ENCODE measurements at regions not wholly inside any gene's neighbourhood (a gene's known extent, or its start where the extent isn't known, plus 50 kb on each side); places are given as distances from the start of the nearest gene placed in this dataset.

- H3K36me3 Mint-ChIP-seq (ENCODE audit: low read depth) = no peaks in the 10 kb centered on the region
- H3K27ac Mint-ChIP-seq = no peak overlapping the region
- POLR2A ChIA-PET = no interaction called here
- H3K4me3 Mint-ChIP-seq = no peak overlapping the region
- H3K27me3 Mint-ChIP-seq = peaks cover 3% of the 10 kb centered on the region
- no peaks in the 10 kb centered on the region for H3K9me3 Mint-ChIP-seq
- no peak for DNase-seq
- H3K4me1 Mint-ChIP-seq = peaks cover 18% of the 10 kb centered on the region
- CTCF ChIA-PET = no interaction called here
Measured at GRCh38 chr3:72088486-72089025, 303.6 kb upstream of the PROK2 start.

GRCh38 chr3:72087420-72087819, 302.5 kb upstream of the PROK2 start:
- H3K27me3 Mint-ChIP-seq = no peaks in the 10 kb centered on the region
- H3K4me1 Mint-ChIP-seq = peaks cover 10% of the 10 kb centered on the region
- no peaks in the 10 kb centered on the region for H3K36me3 Mint-ChIP-seq (ENCODE audit: low read depth)
- CTCF ChIA-PET = no interaction called here
- no peaks in the 10 kb centered on the region for H3K9me3 Mint-ChIP-seq
- no peak overlapping the region for H3K4me3 Mint-ChIP-seq
- no peak for DNase-seq
- POLR2A ChIA-PET = no interaction called here
- H3K27ac Mint-ChIP-seq = no peak overlapping the region

- no peaks in the 10 kb centered on the region for H3K9me3 Mint-ChIP-seq
- ChIA-PET POLR2A (no interaction called here), CTCF (no interaction called here)
- no peaks in the 10 kb centered on the region for H3K36me3 Mint-ChIP-seq (ENCODE audit: low read depth)
- no peak for DNase-seq
- no peaks in the 10 kb centered on the region for H3K27me3 Mint-ChIP-seq
- peaks cover 10% of the 10 kb centered on the region for H3K4me1 Mint-ChIP-seq
- H3K27ac Mint-ChIP-seq = no peak overlapping the region
- H3K4me3 Mint-ChIP-seq = no peak overlapping the region
Measured at GRCh38 chr3:72086743-72087087, 301.8 kb upstream of the PROK2 start.

DNA sequence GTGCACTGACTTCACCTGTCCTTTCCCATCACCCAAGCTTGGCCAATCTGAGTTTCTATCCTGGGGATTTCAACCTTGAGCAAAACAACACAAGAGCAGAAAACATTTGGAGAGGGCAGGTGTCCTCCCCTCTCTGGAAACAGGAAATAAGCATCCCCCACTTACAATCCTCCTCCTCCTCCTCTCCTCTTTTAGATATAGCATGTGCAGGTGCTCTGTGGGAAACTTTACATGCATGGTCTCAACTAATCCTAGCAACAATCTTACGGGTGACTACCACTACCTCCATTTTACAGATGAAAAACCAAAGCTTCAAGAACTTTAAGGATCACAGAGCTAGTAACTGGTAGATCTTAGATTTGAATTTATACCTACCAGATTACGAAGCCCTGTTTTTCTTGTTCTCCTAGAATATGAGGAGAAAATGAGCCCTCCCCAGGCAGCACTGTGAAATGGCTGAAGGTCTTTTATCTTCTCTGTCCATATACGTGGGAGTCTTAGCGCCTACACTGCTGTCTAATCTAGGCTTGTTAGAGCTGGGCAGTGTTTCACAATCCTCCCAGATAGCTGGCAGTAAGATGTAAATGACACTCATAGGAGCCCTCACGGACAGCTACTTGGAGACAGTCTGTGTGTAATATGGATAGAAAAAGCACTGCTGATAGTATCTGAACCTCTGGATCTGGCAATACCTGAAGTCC, 301.2 kb upstream of the PROK2 start:
- Mint-ChIP-seq H3K4me1 (peaks cover 10% of the 10 kb centered on the region), H3K27ac (no peak overlapping the region), H3K4me3 (no peak overlapping the region), H3K36me3 (ENCODE audit: low read depth) (no peaks in the 10 kb centered on the region), H3K9me3 (no peaks in the 10 kb centered on the region), H3K27me3 (no peaks in the 10 kb centered on the region)
- POLR2A ChIA-PET = no interaction called here
- CTCF ChIA-PET = no interaction called here
- no peak for DNase-seq

GRCh38 chr3:72085036-72085435, 300.1 kb upstream of the PROK2 start:
- Mint-ChIP-seq H3K27me3 (no peaks in the 10 kb centered on the region), H3K36me3 (ENCODE audit: low read depth) (no peaks in the 10 kb centered on the region), H3K27ac (no peak overlapping the region), H3K4me3 (no peak overlapping the region), H3K9me3 (no peaks in the 10 kb centered on the region), H3K4me1 (no peaks in the 10 kb centered on the region)
- CTCF ChIA-PET = no interaction called here
- POLR2A ChIA-PET = no interaction called here
- no peak for DNase-seq

DNA sequence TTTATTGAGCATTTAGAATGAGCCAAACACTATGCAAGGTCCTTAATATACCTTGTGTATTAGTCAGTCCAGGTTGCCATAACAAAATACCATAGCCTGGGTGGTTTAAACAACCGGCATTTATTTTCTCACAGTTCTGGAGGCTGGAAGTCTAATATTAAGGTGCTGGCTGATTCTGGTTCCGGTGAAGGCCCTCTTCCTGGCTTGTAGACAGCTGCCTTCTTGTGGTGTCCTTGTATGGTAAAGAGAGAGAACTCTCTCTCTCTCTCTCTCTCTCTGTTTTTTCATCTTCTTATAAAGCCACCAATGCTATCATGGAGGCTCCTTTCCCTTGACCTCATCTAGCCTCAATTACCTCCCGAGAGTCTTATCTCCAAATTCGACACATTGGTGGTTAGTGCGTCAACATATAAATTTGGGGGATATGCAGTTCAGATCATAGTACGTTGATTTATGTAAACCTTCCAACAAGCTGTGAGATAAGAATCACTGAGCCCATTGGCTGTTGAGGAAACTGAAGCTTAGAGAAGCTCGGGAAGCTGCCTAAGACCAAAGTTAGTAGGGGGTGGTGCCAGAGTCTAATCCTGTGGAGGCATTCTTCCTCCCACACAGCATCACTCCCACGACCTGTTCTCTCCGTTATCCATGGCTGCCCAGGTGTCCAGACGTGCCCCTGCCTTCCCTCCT, 298.0 kb upstream of the PROK2 start:
- no peaks in the 10 kb centered on the region for H3K9me3 Mint-ChIP-seq

GRCh38 chr3:72082186-72082715, 297.3 kb upstream of the PROK2 start:
- no peaks in the 10 kb centered on the region for H3K27me3 Mint-ChIP-seq
- H3K27ac Mint-ChIP-seq = no peak overlapping the region
- ChIA-PET CTCF (no interaction called here), POLR2A (no interaction called here)
- no peak overlapping the region for H3K4me3 Mint-ChIP-seq
- H3K36me3 Mint-ChIP-seq (ENCODE audit: low read depth) = no peaks in the 10 kb centered on the region
- no peak for DNase-seq
- H3K4me1 Mint-ChIP-seq = peaks cover 21% of the 10 kb centered on the region
- H3K9me3 Mint-ChIP-seq = no peaks in the 10 kb centered on the region

More for the DNA sequence above, 298.0 kb upstream of the PROK2 start:
- Mint-ChIP-seq H3K4me3 (no peak overlapping the region), H3K27ac (no peak overlapping the region), H3K4me1 (peaks cover 14% of the 10 kb centered on the region), H3K27me3 (no peaks in the 10 kb centered on the region), H3K36me3 (ENCODE audit: low read depth) (no peaks in the 10 kb centered on the region)
- no peak for DNase-seq
- CTCF ChIA-PET = no interaction called here
- POLR2A ChIA-PET = no interaction called here

DNA sequence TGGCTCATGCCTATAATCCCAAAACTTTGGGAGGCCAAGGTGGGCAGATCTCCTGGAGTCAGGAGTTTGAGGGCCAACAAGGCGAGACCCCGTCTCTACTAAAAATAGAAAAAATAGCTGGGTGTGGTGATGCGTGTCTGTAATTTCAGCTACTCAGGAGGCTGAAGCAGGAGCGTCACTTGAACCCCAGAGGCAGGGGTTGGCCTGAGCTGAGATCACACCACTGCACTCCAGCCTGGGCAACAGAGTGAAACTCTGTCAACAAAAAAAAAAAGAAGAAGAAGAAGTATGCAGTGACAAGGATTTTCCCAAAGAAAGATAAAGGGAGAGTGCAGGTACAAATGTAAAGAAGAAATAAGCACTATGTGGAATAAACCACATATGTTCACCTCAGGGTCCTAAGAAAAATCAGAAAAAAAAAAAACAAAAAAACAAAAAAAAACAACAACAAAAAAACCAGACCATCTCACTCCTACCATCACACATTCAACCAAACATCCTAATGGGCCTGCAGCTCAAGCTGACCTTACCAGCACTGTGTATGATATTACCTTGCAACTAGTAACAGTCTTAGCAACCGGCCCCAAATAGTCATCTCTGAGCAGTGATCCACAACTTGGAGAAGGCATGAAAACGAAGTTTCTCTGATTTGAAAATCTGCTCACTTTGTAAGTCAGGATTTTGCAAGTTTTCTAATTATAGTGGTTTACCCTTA, 296.7 kb upstream of the PROK2 start:
- CTCF ChIA-PET = no interaction called here
- POLR2A ChIA-PET = no interaction called here
- Mint-ChIP-seq H3K4me3 (no peak overlapping the region), H3K4me1 (peaks cover 24% of the 10 kb centered on the region), H3K36me3 (ENCODE audit: low read depth) (no peaks in the 10 kb centered on the region), H3K9me3 (peaks cover 1% of the 10 kb centered on the region), H3K27ac (no peak overlapping the region), H3K27me3 (peaks cover 2% of the 10 kb centered on the region)
- no peak for DNase-seq

- CTCF ChIA-PET = no interaction called here
- no peak for DNase-seq
- H3K27me3 Mint-ChIP-seq = peaks cover 2% of the 10 kb centered on the region
- no peak overlapping the region for H3K4me3 Mint-ChIP-seq
- no peak overlapping the region for H3K27ac Mint-ChIP-seq
- H3K9me3 Mint-ChIP-seq = peaks cover 6% of the 10 kb centered on the region
- peaks cover 24% of the 10 kb centered on the region for H3K4me1 Mint-ChIP-seq
- POLR2A ChIA-PET = no interaction called here
- H3K36me3 Mint-ChIP-seq (ENCODE audit: low read depth) = no peaks in the 10 kb centered on the region
Measured at GRCh38 chr3:72080800-72081199, 295.9 kb upstream of the PROK2 start.

DNA sequence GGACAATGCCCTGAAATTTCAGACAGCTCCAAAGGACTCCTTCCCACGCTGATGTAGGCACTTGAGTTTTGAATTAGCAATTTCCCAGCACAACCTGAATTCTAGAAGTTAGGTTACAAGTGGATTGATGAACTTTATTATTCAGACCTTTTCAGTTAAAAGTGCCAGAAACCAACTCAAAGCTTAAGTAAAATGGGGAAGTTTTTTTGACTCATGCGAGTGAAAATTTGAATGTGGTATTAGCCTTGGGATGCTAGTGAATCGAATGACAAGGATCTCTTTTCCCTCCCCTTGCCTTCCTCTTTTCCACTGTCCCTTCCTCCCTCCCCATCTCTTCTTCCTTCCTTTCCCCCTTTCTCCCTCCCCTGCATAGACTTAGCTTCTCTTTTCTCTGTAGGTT, 295.1 kb upstream of the PROK2 start:
- H3K27ac Mint-ChIP-seq = no peak overlapping the region
- CTCF ChIA-PET = no interaction called here
- no peaks in the 10 kb centered on the region for H3K36me3 Mint-ChIP-seq (ENCODE audit: low read depth)
- peaks cover 13% of the 10 kb centered on the region for H3K9me3 Mint-ChIP-seq
- peaks cover 24% of the 10 kb centered on the region for H3K4me1 Mint-ChIP-seq
- H3K4me3 Mint-ChIP-seq = no peak overlapping the region
- DNase-seq = no peak
- POLR2A ChIA-PET = no interaction called here
- H3K27me3 Mint-ChIP-seq = peaks cover 2% of the 10 kb centered on the region

DNA sequence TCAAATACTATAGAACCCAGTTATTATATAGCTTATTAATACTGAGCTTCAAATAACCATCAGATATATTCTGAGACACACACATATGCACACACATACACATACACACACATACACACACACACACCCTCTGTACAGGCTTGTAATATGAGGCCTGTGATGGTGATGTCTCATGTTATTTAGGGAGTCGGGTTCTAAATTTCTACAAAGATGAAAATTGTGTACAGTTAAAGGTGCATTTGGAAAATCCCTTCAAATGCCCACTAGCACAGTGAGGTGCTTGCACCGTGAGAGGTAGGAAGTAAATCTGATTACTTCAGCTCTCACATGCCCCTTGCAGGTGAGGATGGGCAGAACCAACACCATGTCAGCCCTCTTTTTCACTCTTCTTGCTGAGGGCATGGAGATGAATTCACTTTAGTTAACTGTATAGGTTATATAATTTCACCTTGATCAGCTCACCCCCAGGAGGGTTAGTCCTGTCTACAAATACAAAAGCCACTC, 294.5 kb upstream of the PROK2 start:
- Mint-ChIP-seq H3K27ac (no peak overlapping the region), H3K4me1 (peaks cover 24% of the 10 kb centered on the region), H3K36me3 (ENCODE audit: low read depth) (no peaks in the 10 kb centered on the region), H3K4me3 (no peak overlapping the region), H3K27me3 (peaks cover 2% of the 10 kb centered on the region), H3K9me3 (peaks cover 17% of the 10 kb centered on the region)
- ChIA-PET CTCF (interaction anchor here (0.6 kb wide), 1 partner anchor 587 kb away, joined by 4 read pairs; no protein-coding TSS in a partner anchor), POLR2A (no interaction called here)
- no peak for DNase-seq

DNA sequence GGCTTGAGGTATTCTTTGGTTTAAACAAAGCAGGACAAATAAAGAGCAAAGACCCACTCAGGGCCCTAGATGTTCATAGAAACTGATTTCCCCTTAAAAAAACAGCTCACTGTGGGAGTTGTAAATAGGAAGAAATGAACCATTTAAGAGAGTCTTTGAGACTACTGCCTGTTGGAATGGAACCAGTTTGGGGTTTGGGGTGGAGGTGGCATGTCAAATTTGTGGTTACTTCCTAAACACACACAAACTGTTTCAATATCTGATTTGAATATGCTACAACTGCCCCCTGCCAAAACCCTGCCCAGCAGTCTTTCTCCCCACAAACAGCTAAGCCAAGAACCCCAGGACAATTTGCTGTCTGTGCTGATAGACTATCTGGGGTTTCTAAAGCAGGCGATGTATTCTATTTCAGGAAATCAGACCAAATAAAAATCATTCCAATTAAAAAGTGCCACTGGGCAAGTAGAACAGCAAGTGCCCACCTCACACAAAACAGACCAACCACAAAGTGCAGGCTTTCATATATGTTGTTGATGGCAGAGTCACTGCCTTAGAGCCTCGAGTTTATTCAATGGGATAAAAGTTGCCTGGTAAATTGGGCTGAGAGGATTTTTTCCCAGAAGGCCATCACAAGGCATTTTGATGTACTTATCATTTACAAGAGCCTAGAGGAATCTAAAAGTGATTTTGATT, 293.9 kb upstream of the PROK2 start:
- POLR2A ChIA-PET = no interaction called here
- H3K9me3 Mint-ChIP-seq = peaks cover 17% of the 10 kb centered on the region
- peaks cover 2% of the 10 kb centered on the region for H3K27me3 Mint-ChIP-seq
- CTCF ChIA-PET = interaction anchor here (0.6 kb wide), 1 partner anchor 587 kb away, joined by 4 read pairs; no protein-coding TSS in a partner anchor
- no peaks in the 10 kb centered on the region for H3K36me3 Mint-ChIP-seq (ENCODE audit: low read depth)
- DNase-seq = no peak
- H3K27ac Mint-ChIP-seq = no peak overlapping the region
- peaks cover 24% of the 10 kb centered on the region for H3K4me1 Mint-ChIP-seq
- no peak overlapping the region for H3K4me3 Mint-ChIP-seq
